ENCODE measurements at regions not wholly inside any gene's neighbourhood (a gene's known extent, or its start where the extent isn't known, plus 50 kb on each side); places are given as distances from the start of the nearest gene placed in this dataset.

DNA sequence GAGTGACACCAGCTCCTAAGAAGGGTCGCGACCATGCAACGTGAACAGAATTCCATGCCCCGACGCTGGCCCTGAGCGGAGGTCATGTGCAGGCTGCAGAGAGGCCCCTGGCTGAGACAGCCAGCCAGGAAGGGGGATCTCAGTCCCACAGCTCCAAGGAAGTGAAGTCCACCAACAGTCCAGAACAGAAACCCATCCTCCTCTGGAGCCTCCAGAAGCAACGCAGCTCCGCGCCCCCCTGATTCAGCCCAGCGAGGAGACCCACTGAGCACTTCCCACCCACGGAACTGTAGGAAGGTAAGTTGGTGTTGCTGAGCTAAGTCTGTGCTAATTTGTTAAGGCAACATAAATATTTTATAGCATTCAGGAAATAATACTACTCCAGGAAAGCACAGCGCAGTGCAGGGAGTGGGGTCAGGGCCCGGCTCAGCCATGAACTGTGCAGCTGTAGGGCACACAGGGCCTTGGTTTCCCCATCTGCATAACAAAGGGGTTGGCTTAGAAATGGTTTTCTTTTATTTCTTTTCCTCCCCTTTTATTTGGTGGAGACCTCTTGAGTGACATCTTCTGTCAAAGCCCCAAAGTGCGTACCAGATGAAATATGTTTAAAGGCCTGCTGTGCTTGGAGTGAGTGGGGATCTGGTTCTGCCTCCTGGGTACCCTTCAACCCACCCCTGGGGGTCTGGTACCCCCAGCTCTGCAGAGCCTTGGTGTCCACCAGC is 241.1 kb upstream of the PMEPA1 start:
- no peak for TF ChIP-seq CTCF (IDR thresholded peaks at IDR 0.05 in 4 of 5, conservative IDR thresholded peaks at IDR 0.05 in 1 of 5)
- no peak for TF ChIP-seq POLR2A (IDR thresholded peaks at IDR 0.05)
